H1 (cell line): ENCODE measurements at regions not wholly inside any gene's neighbourhood (a gene's known extent, or its start where the extent isn't known, plus 50 kb on each side); places are given as distances from the start of the nearest gene placed in this dataset.

Experiments used
- CTCF ChIA-PET: fragments of 300-600 bp; sonication (Branson Sonifier 250); formaldehyde crosslinking; loops from one replicate; lab custom pipeline; 2021; ENCODE audit not compliant: partially characterized antibody; lab: Charles Lee
- POLR2A ChIA-PET: fragments of 300-600 bp; sonication (Branson Sonifier 250); formaldehyde crosslinking; loops from one replicate; lab custom pipeline; 2021; ENCODE audit warnings: inconsistent platforms; ENCODE audit not compliant: partially characterized antibody; lab: Charles Lee
- DNase-seq, 2 experiments: peaks; one replicate each; pipeline versions ENCODE4 v3.0.0 to v3.0.0-alpha.2; 2010 to 2022; ENCODE audit warnings: low spot score in 2 of 2, low read depth in 1 of 2, mixed read lengths in 1 of 2
- FAIRE-seq: peaks from 2 replicates; lab custom pipeline; 2011; peaks lifted over from hg19 to GRCh38; lab: Jason Lieb, UNC
- H2AFZ ChIP-seq: 2 replicates; pipeline ENCODE4 v1.8.1; 2012; ENCODE audit warnings: low read length, inconsistent platforms
- H2AK5ac ChIP-seq: 2 replicates; pipeline ENCODE4 v1.6.1; 2013; ENCODE audit warnings: low read depth, low read length
- H2BK120ac ChIP-seq: replicated peaks from 2 replicates; pipeline ENCODE3; 2013; ENCODE audit warnings: low read depth, low read length, inconsistent platforms
- H2BK12ac ChIP-seq: 2 replicates; pipeline ENCODE4 v1.6.1; 2013; ENCODE audit warnings: low read depth, low read length
- H2BK15ac ChIP-seq: 2 replicates; pipeline ENCODE4 v1.6.1; 2013; ENCODE audit warnings: low read length
- H2BK20ac ChIP-seq: 2 replicates; pipeline ENCODE4 v1.6.1; 2013; ENCODE audit warnings: low read length
- H2BK5ac ChIP-seq: 2 replicates; pipeline ENCODE4 v1.6.1; 2013; ENCODE audit warnings: low read depth, low read length
- H3K14ac ChIP-seq: 2 replicates; pipeline ENCODE4 v1.6.1; 2013; ENCODE audit warnings: inconsistent platforms; ENCODE audit not compliant: insufficient read length
- H3K18ac ChIP-seq: 2 replicates; pipeline ENCODE4 v1.6.1; 2013; ENCODE audit warnings: low read length; ENCODE audit errors: extremely low read depth
- H3K23ac ChIP-seq: 2 replicates; pipeline ENCODE4 v1.6.1; 2013; ENCODE audit warnings: inconsistent platforms; ENCODE audit not compliant: insufficient read length
- H3K23me2 ChIP-seq: 2 replicates; pipeline ENCODE4 v1.6.1; 2013; ENCODE audit warnings: low read depth, low read length
- H3K27ac ChIP-seq: 2 replicates; pipeline ENCODE4 v1.6.1; 2011; ENCODE audit warnings: low read depth, low read length, inconsistent platforms
- H3K27me3 ChIP-seq, 4 experiments: replicated peaks in 1 of 4; 1 replicate in 1 of 4; 2 replicates in 3 of 4; pipeline versions ENCODE4 v1.6.1 to v1.8.1; 2011 to 2013; ENCODE audit warnings: low read length in 3 of 4, mild to moderate bottlenecking in 3 of 4, inconsistent platforms in 2 of 4, mixed read lengths in 2 of 4, moderate library complexity in 1 of 4; ENCODE audit not compliant: control insufficient read depth in 3 of 4, insufficient read depth in 3 of 4; ENCODE audit errors: extremely low read depth in 1 of 4
- H3K36me3 ChIP-seq, 4 experiments: 2 replicates each; pipeline versions ENCODE4 v1.6.1 to v1.8.1; 2011 to 2013; ENCODE audit warnings: mild to moderate bottlenecking in 4 of 4, low read length in 3 of 4, moderate library complexity in 2 of 4, control low read depth in 1 of 4, inconsistent platforms in 1 of 4; ENCODE audit not compliant: insufficient read depth in 4 of 4, control insufficient read depth in 2 of 4
- H3K4ac ChIP-seq: replicated peaks from 2 replicates; pipeline ENCODE3; 2013; ENCODE audit warnings: low read length, low read depth, mixed read lengths, inconsistent platforms; ENCODE audit not compliant: insufficient read length
- H3K4me1 ChIP-seq, 4 experiments: replicated peaks in 1 of 4; 1 replicate in 1 of 4; 2 replicates in 3 of 4; pipeline versions ENCODE4 v1.6.1 to v1.8.1; 2011 to 2013; ENCODE audit warnings: low read length in 3 of 4, inconsistent platforms in 2 of 4, mixed read lengths in 1 of 4; ENCODE audit not compliant: insufficient read depth in 4 of 4, control insufficient read depth in 3 of 4
- H3K4me2 ChIP-seq, 2 experiments: 2 replicates each; pipeline versions ENCODE4 v1.6.1 to v1.8.1; 2011 to 2013; ENCODE audit warnings: low read depth in 2 of 2, low read length in 2 of 2, control low read depth in 1 of 2, inconsistent platforms in 1 of 2, mild to moderate bottlenecking in 1 of 2; ENCODE audit not compliant: insufficient read depth in 1 of 2
- H3K4me3 ChIP-seq, 4 experiments: fragments of 200-600, 300-600 bp in 1 of 4; sonication (generic), shearing (Covaris generic), sonication (Bioruptor Twin) in 1 of 4; 2 replicates each; pipeline versions ENCODE4 v1.5.1 to v1.8.1; 2011 to 2016; ENCODE audit warnings: low read length in 4 of 4, low read depth in 3 of 4, control low read depth in 2 of 4, inconsistent platforms in 2 of 4, mild to moderate bottlenecking in 2 of 4, mixed read lengths in 1 of 4, moderate library complexity in 1 of 4; ENCODE audit not compliant: insufficient read depth in 2 of 4; ENCODE audit errors: extremely low read depth in 1 of 4
- H3K56ac ChIP-seq: replicated peaks from 2 replicates; pipeline ENCODE3; 2013; ENCODE audit warnings: low read depth, mild to moderate bottlenecking, mixed read lengths, low read length, inconsistent platforms; ENCODE audit not compliant: insufficient read length
- H3K79me1 ChIP-seq: 2 replicates; pipeline ENCODE4 v1.6.1; 2013; ENCODE audit warnings: low read depth, low read length, control low read depth
- H3K79me2 ChIP-seq, 2 experiments: 2 replicates each; pipeline versions ENCODE4 v1.6.1 to v1.8.1; 2012 to 2013; ENCODE audit warnings: low read length in 2 of 2, mild to moderate bottlenecking in 2 of 2, inconsistent platforms in 1 of 2; ENCODE audit not compliant: insufficient read depth in 2 of 2, control insufficient read depth in 1 of 2
- H3K9ac ChIP-seq, 4 experiments: replicated peaks in 1 of 4; 1 replicate in 1 of 4; 2 replicates in 3 of 4; pipeline versions ENCODE4 v1.6.1 to v1.8.1; 2011 to 2013; ENCODE audit warnings: low read depth in 3 of 4, low read length in 3 of 4, control low read depth in 2 of 4, mild to moderate bottlenecking in 2 of 4, moderate library complexity in 2 of 4, inconsistent platforms in 1 of 4; ENCODE audit errors: extremely low read depth in 1 of 4
- H3K9me3 ChIP-seq, 2 experiments: 2 replicates each; pipeline versions ENCODE4 v1.6.1 to v1.8.1; 2012 to 2013; ENCODE audit warnings: mild to moderate bottlenecking in 2 of 2, moderate library complexity in 2 of 2, control low read depth in 1 of 2, inconsistent platforms in 1 of 2, low read depth in 1 of 2, low read length in 1 of 2, mixed read lengths in 1 of 2; ENCODE audit not compliant: insufficient read depth in 2 of 2
- H4K20me1 ChIP-seq, 2 experiments: replicated peaks in 1 of 2; 2 replicates each; pipeline versions ENCODE3 to v1.8.1; 2011 to 2013; ENCODE audit warnings: inconsistent platforms in 2 of 2, low read length in 2 of 2, mild to moderate bottlenecking in 1 of 2; ENCODE audit not compliant: insufficient read depth in 2 of 2, control insufficient read depth in 1 of 2
- H4K5ac ChIP-seq: 2 replicates; pipeline ENCODE4 v1.6.1; 2013; ENCODE audit warnings: low read length, low read depth, mixed read lengths, inconsistent platforms; ENCODE audit not compliant: insufficient read length
- H4K8ac ChIP-seq: 2 replicates; pipeline ENCODE4 v1.8.0; 2013; ENCODE audit warnings: mild to moderate bottlenecking, moderate library complexity, low read length, inconsistent platforms; ENCODE audit not compliant: insufficient read depth; ENCODE audit errors: extremely low read depth
- H4K91ac ChIP-seq: replicated peaks from 2 replicates; pipeline ENCODE3; 2013; ENCODE audit warnings: low read length, mixed read lengths, inconsistent platforms; ENCODE audit not compliant: insufficient read length
- FOSL1 ChIP-seq: IDR thresholded peaks from 2 replicates; pipeline ENCODE4 v1.6.1; 2011; ENCODE audit warnings: mild to moderate bottlenecking, low read depth, low read length, moderate library complexity; ENCODE audit not compliant: insufficient read depth
- POLR2A ChIP-seq, 2 experiments: IDR thresholded peaks; 1 replicate in 1 of 2; 2 replicates in 1 of 2; pipeline ENCODE4 v1.6.1; 2011; ENCODE audit warnings: low read depth in 2 of 2, low read length in 2 of 2, mild to moderate bottlenecking in 2 of 2; ENCODE audit errors: control extremely low read depth in 1 of 2
- TAF7 ChIP-seq: optimal IDR thresholded peaks from 2 replicates; pipeline ENCODE3; 2011; ENCODE audit warnings: low read depth, mild to moderate bottlenecking, inconsistent platforms, low read length, moderate library complexity, borderline replicate concordance
- TBP ChIP-seq: IDR thresholded peaks from 2 replicates; pipeline ENCODE4 v1.6.1; 2011; ENCODE audit warnings: low read depth, low read length, improper control_type of control experiment
- USF2 ChIP-seq: IDR thresholded peaks from 2 replicates; pipeline ENCODE4 v1.6.1; 2011; ENCODE audit warnings: low read length, improper control_type of control experiment
- TF ChIP-seq, protein P1 (sequence below): IDR thresholded peaks from 2 replicates; pipeline ENCODE4 v1.6.1; 2012; ENCODE audit warnings: inconsistent platforms

DNA sequence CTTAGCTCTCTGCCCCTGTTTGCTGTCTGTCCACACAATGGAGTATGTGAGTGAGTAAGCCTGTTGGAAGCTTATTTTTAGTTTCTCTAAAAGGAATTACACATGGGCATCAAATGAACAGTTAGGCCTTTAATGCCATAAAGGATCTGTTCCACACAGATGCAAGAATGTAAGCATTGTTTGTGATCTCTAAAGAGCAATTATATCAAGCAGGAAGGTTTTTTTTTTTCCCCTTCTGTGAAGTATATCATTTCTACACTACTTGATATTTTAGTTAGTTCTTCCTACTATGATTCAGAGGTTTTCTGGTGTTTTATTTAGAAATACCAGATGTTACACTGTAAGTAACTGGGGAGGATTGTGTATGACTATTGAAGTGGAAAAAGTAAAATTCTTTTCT lies 627.5 kb downstream of the COL12A1 start:
- Histone ChIP-seq H3K23me2 (no peaks in the 10 kb centered on the region), H3K79me2 (no peaks in the 10 kb centered on the region), H3K27ac (no peak overlapping the region)

More for the DNA sequence above, 627.5 kb downstream of the COL12A1 start:
- H4K8ac ChIP-seq, result no peak overlapping the region
- no peak overlapping the region for H4K5ac ChIP-seq
- H3K9ac ChIP-seq, result no peak overlapping the region
- no peak overlapping the region for H3K18ac ChIP-seq
- DNase-seq, result no peak
- H3K4me1 ChIP-seq, result no peaks in the 10 kb centered on the region
- FAIRE-seq, result no peak
- H3K27me3 ChIP-seq, result no peaks in the 10 kb centered on the region
- TF ChIP-seq USF2, result no peak
- TF ChIP-seq FOSL1, result no peak
- no peak for TF ChIP-seq TBP
- TF ChIP-seq POLR2A (IDR thresholded peaks at IDR 0.05; ENCODE audit: control extremely low read depth in 1 of 2, low read depth in 2 of 2, low read length in 2 of 2), result no peak
- TF ChIP-seq TAF7, result no peak
- TF ChIP-seq, protein P1, sequence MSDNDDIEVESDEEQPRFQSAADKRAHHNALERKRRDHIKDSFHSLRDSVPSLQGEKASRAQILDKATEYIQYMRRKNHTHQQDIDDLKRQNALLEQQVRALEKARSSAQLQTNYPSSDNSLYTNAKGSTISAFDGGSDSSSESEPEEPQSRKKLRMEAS, result no peak
- no peak overlapping the region for H3K4me2 ChIP-seq
- no peaks in the 10 kb centered on the region for H4K20me1 ChIP-seq
- no peak overlapping the region for H2BK12ac ChIP-seq
- H2AK5ac ChIP-seq, result no peak overlapping the region
- H3K23ac ChIP-seq, result no peak overlapping the region
- H3K4ac ChIP-seq, result no peak overlapping the region
- H2BK20ac ChIP-seq, result no peak overlapping the region
- no peak overlapping the region for H3K4me3 ChIP-seq
- no peaks in the 10 kb centered on the region for H3K79me1 ChIP-seq
- H3K56ac ChIP-seq, result no peak overlapping the region
- no peak overlapping the region for H4K91ac ChIP-seq
- no peaks in the 10 kb centered on the region for H3K9me3 ChIP-seq
- ChIA-PET POLR2A (no interaction called here), CTCF (interaction anchor here (0.5 to 0.8 kb wide), 2 partner anchors 485 to 970 kb away, joined by 3 to 4 read pairs; no protein-coding TSS in a partner anchor)
- H3K36me3 ChIP-seq, result no peaks in the 10 kb centered on the region
- H2BK120ac ChIP-seq, result no peak overlapping the region
- no peak overlapping the region for H2BK5ac ChIP-seq
- no peak overlapping the region for H3K14ac ChIP-seq
- H2AFZ ChIP-seq, result no peak overlapping the region
- no peak overlapping the region for H2BK15ac ChIP-seq
